ENCODE measurements at regions not wholly inside any gene's neighbourhood (a gene's known extent, or its start where the extent isn't known, plus 50 kb on each side); places are given as distances from the start of the nearest gene placed in this dataset.

- intact Hi-C loops (cut with DNase I): no loop called here
- no peak overlapping the region for H3K27ac ChIP-seq
- H3K4me1 ChIP-seq: peaks cover 0 to 5% (median 0%) of the 10 kb centered on the region in 4 donors
- no peaks in the 10 kb centered on the region for H3K36me3 ChIP-seq
- H3K9me3 ChIP-seq: no peaks in the 10 kb centered on the region
- no peak overlapping the region for H3K4me3 ChIP-seq
- no peaks in the 10 kb centered on the region for H3K27me3 ChIP-seq
- DNase-seq: no peak
- TF ChIP-seq POLR2AphosphoS5 (IDR thresholded peaks at IDR 0.05): no peak
- TF ChIP-seq CTCF (IDR thresholded peaks at IDR 0.05): no peak
- no peak for TF ChIP-seq POLR2A (IDR thresholded peaks at IDR 0.05)
- no peak for TF ChIP-seq EP300 (IDR thresholded peaks at IDR 0.05)
- 70 to 78% methylated on average over 3 of the region's 3 CpGs for WGBS, 2 donors
Measured at GRCh38 chr15:35606450-35606779, 60.5 kb upstream of the DPH6 start.

- DNase-seq: no peak
- Histone ChIP-seq H3K4me3 (no peak overlapping the region), H3K36me3 (no peaks in the 10 kb centered on the region), H3K4me1 (peaks cover 0 to 8% (median 0%) of the 10 kb centered on the region in 4 donors), H3K27me3 (no peaks in the 10 kb centered on the region), H3K9me3 (no peaks in the 10 kb centered on the region), H3K27ac (no peak overlapping the region)
- TF ChIP-seq CTCF (IDR thresholded peaks at IDR 0.05) (no peak), EP300 (IDR thresholded peaks at IDR 0.05) (no peak), POLR2A (IDR thresholded peaks at IDR 0.05) (no peak)
- 95 to 98% methylated on average over 1 of the region's 1 CpG for WGBS, 2 donors
- intact Hi-C loops (cut with DNase I): no loop called here
Measured at GRCh38 chr15:35616498-35617271, 70.7 kb upstream of the DPH6 start.

DNA sequence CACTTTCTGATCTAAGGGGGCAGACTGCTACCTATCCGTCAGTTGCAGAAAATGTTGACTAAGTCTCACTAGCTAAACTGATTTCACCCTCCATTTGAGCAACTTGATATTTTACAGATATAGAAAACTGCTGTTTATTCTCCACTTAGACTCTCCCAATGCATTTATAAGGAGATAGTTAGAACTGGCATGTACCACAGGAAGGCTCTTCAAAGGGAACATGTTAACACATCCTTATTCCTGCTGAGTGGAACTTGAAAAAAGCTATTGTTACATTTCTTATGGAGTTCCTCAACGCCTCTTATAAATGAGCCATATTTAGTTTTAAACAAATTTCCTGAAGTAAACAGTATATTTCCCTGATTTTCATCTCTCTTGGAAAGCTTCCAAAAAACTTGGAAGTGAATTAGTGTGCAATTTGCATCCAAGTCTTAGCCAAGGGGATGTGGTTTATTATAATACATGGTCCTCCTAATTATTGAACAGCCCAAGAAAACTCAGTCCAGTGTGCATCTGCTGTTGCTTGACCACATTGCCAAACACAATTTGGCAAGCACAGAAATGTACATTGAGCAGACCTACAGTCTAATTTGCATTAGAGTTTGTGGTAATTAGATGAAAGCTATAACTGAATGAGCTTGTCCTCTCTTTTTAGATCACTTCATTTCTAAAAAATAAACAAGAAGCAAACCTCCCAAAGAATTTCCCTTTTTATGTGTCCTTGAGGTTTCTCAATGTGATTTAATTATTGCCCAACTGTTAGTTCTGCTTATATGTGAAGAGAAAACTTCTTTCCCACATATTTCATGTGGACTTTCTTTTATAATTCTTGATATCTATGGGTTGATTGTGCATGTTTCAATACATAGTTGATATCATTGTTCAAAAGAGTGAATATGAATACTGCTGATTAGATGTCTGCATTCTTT lies 72.6 kb upstream of the DPH6 start:
- H3K27me3 ChIP-seq: no peaks in the 10 kb centered on the region
- no peaks in the 10 kb centered on the region for H3K36me3 ChIP-seq
- 58 to 67% methylated on average over 2 of the region's 2 CpGs for WGBS, 2 donors
- no peak for DNase-seq
- peaks cover 0 to 8% (median 0%) of the 10 kb centered on the region in 4 donors for H3K4me1 ChIP-seq
- TF ChIP-seq POLR2AphosphoS5 (IDR thresholded peaks at IDR 0.05) (no peak), CTCF (IDR thresholded peaks at IDR 0.05) (no peak)
- H3K9me3 ChIP-seq: no peaks in the 10 kb centered on the region
- no peak overlapping the region for H3K27ac ChIP-seq
- intact Hi-C loops (cut with DNase I): no loop called here
- no peak overlapping the region for H3K4me3 ChIP-seq

DNA sequence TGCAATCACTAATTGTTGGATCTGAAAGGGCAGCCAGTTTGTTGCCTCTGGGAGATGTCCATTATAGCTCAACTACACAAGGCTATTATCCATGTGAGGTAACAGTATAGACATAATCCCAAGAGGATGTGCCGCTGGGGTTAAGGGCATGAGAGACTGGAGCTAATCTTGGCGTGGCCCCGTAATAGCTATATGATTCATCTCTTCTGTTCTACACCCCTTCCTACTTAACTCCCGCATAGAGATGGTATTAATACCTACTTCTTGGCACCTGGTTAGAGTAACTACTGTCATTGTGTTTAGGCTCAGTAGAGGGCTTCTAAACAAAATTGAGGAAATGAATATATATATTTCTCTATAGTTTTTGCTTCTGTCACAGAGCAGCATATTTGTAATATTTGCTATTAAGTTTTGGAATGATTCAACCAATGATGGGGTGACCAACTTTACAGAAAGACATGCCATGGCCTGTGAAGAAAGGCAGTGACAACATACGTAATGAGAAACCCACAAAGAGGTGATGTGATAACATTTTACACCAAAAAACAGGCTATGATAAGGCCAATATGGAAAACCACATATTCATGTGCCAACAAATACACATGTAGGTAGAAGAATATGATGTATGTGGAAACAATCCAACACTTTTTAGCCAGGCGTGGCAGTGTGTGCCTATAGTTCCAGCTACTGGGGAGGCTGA lies 76.8 kb upstream of the DPH6 start:
- intact Hi-C loops (cut with DNase I): no loop called here

More for the DNA sequence above, 76.8 kb upstream of the DPH6 start:
- DNase-seq: no peak
- H3K4me1 ChIP-seq: peaks cover 0 to 36% (median 9%) of the 10 kb centered on the region in 4 donors
- no peaks in the 10 kb centered on the region for H3K36me3 ChIP-seq
- WGBS, 2 donors: 93 to 95% methylated on average over 6 of the region's 6 CpGs
- H3K4me3 ChIP-seq: no peak overlapping the region
- no peaks in the 10 kb centered on the region for H3K9me3 ChIP-seq
- no peak overlapping the region for H3K27ac ChIP-seq
- TF ChIP-seq EP300 (IDR thresholded peaks at IDR 0.05) (no peak), POLR2A (IDR thresholded peaks at IDR 0.05) (no peak), CTCF (IDR thresholded peaks at IDR 0.05) (no peak), POLR2AphosphoS5 (IDR thresholded peaks at IDR 0.05) (no peak)
- H3K27me3 ChIP-seq: no peaks in the 10 kb centered on the region
